KMS-11 (cell line): ENCODE measurements at regions not wholly inside any gene's neighbourhood (a gene's known extent, or its start where the extent isn't known, plus 50 kb on each side); places are given as distances from the start of the nearest gene placed in this dataset.
A peak's percentile ranks its signal among the peaks of the same experiment; 100 is the strongest.

Experiments used
- H2AFZ ChIP-seq: fragments of 200-600 bp; sonication (generic); 2 replicates; pipeline ENCODE4 v1.6.1; 2016; ENCODE audit warnings: antibody characterized with exemption, mixed run types, low read depth
- H3K27ac ChIP-seq: fragments of 200-600 bp; sonication (generic); 2 replicates; pipeline ENCODE4 v1.6.1; 2016; ENCODE audit warnings: mild to moderate bottlenecking, mixed run types
- H3K27me3 ChIP-seq: fragments of 200-600 bp; sonication (generic); 2 replicates; pipeline ENCODE4 v1.6.1; 2017; ENCODE audit warnings: mild to moderate bottlenecking, low read depth, mixed run types, moderate library complexity; ENCODE audit not compliant: insufficient read depth
- H3K36me3 ChIP-seq: fragments of 200-600 bp; sonication (generic); 2 replicates; pipeline ENCODE4 v1.6.1; 2017; ENCODE audit warnings: mild to moderate bottlenecking, mixed run types; ENCODE audit not compliant: insufficient read depth
- H3K4me1 ChIP-seq: fragments of 200-600 bp; sonication (generic); 2 replicates; pipeline ENCODE4 v1.6.1; 2016; ENCODE audit warnings: mild to moderate bottlenecking, low read depth, mixed run types; ENCODE audit not compliant: poor library complexity, severe bottlenecking
- H3K4me2 ChIP-seq: fragments of 200-600 bp; sonication (generic); 2 replicates; pipeline ENCODE4 v1.7.0; 2016; ENCODE audit warnings: mild to moderate bottlenecking, mixed run types
- H3K4me3 ChIP-seq: fragments of 200-600 bp; sonication (generic); IDR thresholded peaks from 2 replicates; pipeline ENCODE4 v1.6.1; 2017; ENCODE audit warnings: low read depth, low read length, mixed read lengths; ENCODE audit not compliant: insufficient read depth
- H3K79me2 ChIP-seq: fragments of 200-600 bp; sonication (generic); 2 replicates; pipeline ENCODE4 v1.6.1; 2016; ENCODE audit warnings: low read depth, mixed run types; ENCODE audit not compliant: insufficient read depth
- H3K9ac ChIP-seq: fragments of 200-600 bp; sonication (generic); 2 replicates; pipeline ENCODE4 v1.6.1; 2016; ENCODE audit warnings: mild to moderate bottlenecking, mixed run types
- H4K20me1 ChIP-seq: fragments of 200-600 bp; sonication (generic); 2 replicates; pipeline ENCODE4 v1.6.1; 2016; ENCODE audit warnings: mild to moderate bottlenecking, mixed run types; ENCODE audit not compliant: insufficient read depth
- CTCF ChIP-seq: fragments of 200-600 bp; sonication (generic); conservative IDR thresholded peaks from 2 replicates; pipeline ENCODE4 v1.6.1; 2017; ENCODE audit warnings: low read depth, mild to moderate bottlenecking, antibody characterized with exemption, low read length, moderate library complexity, mixed read lengths

- TF ChIP-seq CTCF = no peak
- H3K27me3 ChIP-seq = no peaks in the 10 kb centered on the region
Observed at GRCh38 chr5:110951373-110951791, 120.1 kb upstream of the TSLP start.

GRCh38 chr5:110956280-110956912 is 115.1 kb upstream of the TSLP start:
- H3K4me2 ChIP-seq = peak overlapping the region; percentile 36; the same call in 1 of the 2 replicates
- no peak overlapping the region for H3K9ac ChIP-seq
- H3K27ac ChIP-seq = peak overlapping the region; percentile 42; the same call in 1 of the 2 replicates
- H3K4me3 ChIP-seq = no peak overlapping the region
- H2AFZ ChIP-seq = peak overlapping the region; percentile 41
- TF ChIP-seq CTCF = no peak
- H3K27me3 ChIP-seq = no peaks in the 10 kb centered on the region
- no peaks in the 10 kb centered on the region for H3K79me2 ChIP-seq
- no peaks in the 10 kb centered on the region for H3K36me3 ChIP-seq
- no peaks in the 10 kb centered on the region for H4K20me1 ChIP-seq
- H3K4me1 ChIP-seq = peaks cover 18% of the 10 kb centered on the region

More at GRCh38 chr5:110951373-110951791, 120.1 kb upstream of the TSLP start:
- Histone ChIP-seq H3K36me3 (no peaks in the 10 kb centered on the region), H3K4me2 (no peak overlapping the region), H3K79me2 (no peaks in the 10 kb centered on the region), H3K4me1 (peaks cover 8% of the 10 kb centered on the region), H3K4me3 (no peak overlapping the region), H4K20me1 (no peaks in the 10 kb centered on the region), H3K9ac (no peak overlapping the region), H2AFZ (no peak overlapping the region), H3K27ac (no peak overlapping the region)

- Histone ChIP-seq H3K4me3 (no peak overlapping the region), H3K36me3 (no peaks in the 10 kb centered on the region), H3K9ac (no peak overlapping the region), H2AFZ (no peak overlapping the region), H3K4me2 (peak overlapping the region; percentile 36), H3K27me3 (no peaks in the 10 kb centered on the region), H4K20me1 (no peaks in the 10 kb centered on the region), H3K27ac (peak overlapping the region; percentile 42; the same call in 1 of the 2 replicates), H3K4me1 (peaks cover 18% of the 10 kb centered on the region), H3K79me2 (no peaks in the 10 kb centered on the region)
- no peak for TF ChIP-seq CTCF
Observed at GRCh38 chr5:110956913-110957813, 114.3 kb upstream of the TSLP start.

GRCh38 chr5:110957934-110958333 is 113.6 kb upstream of the TSLP start:
- Histone ChIP-seq H2AFZ (no peak overlapping the region), H3K27ac (no peak overlapping the region), H3K9ac (no peak overlapping the region), H3K4me2 (no peak overlapping the region), H4K20me1 (no peaks in the 10 kb centered on the region), H3K4me1 (peaks cover 18% of the 10 kb centered on the region), H3K4me3 (no peak overlapping the region), H3K27me3 (no peaks in the 10 kb centered on the region), H3K79me2 (no peaks in the 10 kb centered on the region), H3K36me3 (no peaks in the 10 kb centered on the region)
- no peak for TF ChIP-seq CTCF
